MM.1S (cell line): ENCODE measurements at regions not wholly inside any gene's neighbourhood (a gene's known extent, or its start where the extent isn't known, plus 50 kb on each side); places are given as distances from the start of the nearest gene placed in this dataset.

ENCODE experiments used
- CTCF ChIP-seq: fragments of 300-600 bp; sonication (generic); IDR thresholded peaks from 2 replicates; pipeline ENCODE4 v1.5.1; 2016; ENCODE audit warnings: antibody characterized with exemption, low read length, mixed read lengths
- EZH2 ChIP-seq: fragments of 300-600 bp; sonication (generic); optimal IDR thresholded peaks from 2 replicates; pipeline ENCODE3; 2017; ENCODE audit warnings: low read depth, mild to moderate bottlenecking, antibody characterized with exemption, low read length, mixed read lengths
- EZH2phosphoT487 ChIP-seq: fragments of 300-600 bp; sonication (generic); IDR thresholded peaks from 2 replicates; pipeline ENCODE4 v1.6.1; 2018; ENCODE audit warnings: antibody characterized with exemption, low read length

- TF ChIP-seq CTCF (no peak), EZH2phosphoT487 (no peak), EZH2 (no peak)
Measured at GRCh38 chr12:115413626-115414025, 729.7 kb upstream of the TBX3 start.
